NOMO-1 treated with DMSO at 0.1 percent for 48 hours (cell line): ENCODE measurements at regions not wholly inside any gene's neighbourhood (a gene's known extent, or its start where the extent isn't known, plus 50 kb on each side); places are given as distances from the start of the nearest gene placed in this dataset.

ENCODE experiments used
- DNase-seq: peaks from one replicate; lab custom pipeline; 2025; ENCODE audit not compliant: unreplicated experiment; lab: John Stamatoyannopoulos, UW

- no peak for DNase-seq
These were observed 60.9 kb upstream of the TOP3B start for GRCh38 chr22:22043296-22044078.

- no peak for DNase-seq
These were observed 60.2 kb upstream of the TOP3B start for GRCh38 chr22:22042599-22043295.

GRCh38 chr22:22042009-22042408, 59.4 kb upstream of the TOP3B start:
- no peak for DNase-seq

GRCh38 chr22:22040908-22041307, 58.3 kb upstream of the TOP3B start:
- DNase-seq, result no peak

- DNase-seq, result no peak
These were observed 57.9 kb upstream of the TOP3B start for GRCh38 chr22:22040472-22040871.

- DNase-seq, result no peak
These were observed 56.9 kb upstream of the TOP3B start for GRCh38 chr22:22039286-22040074.

GRCh38 chr22:22038178-22038880, 55.7 kb upstream of the TOP3B start:
- no peak for DNase-seq

- DNase-seq, result no peak
These were observed 55.2 kb upstream of the TOP3B start for GRCh38 chr22:22037740-22038139.

- no peak for DNase-seq
These were observed 54.6 kb upstream of the TOP3B start for GRCh38 chr22:22037229-22037628.

- DNase-seq, result no peak
These were observed 54.0 kb upstream of the TOP3B start for GRCh38 chr22:22036588-22036987.

- no peak for DNase-seq
These were observed 53.3 kb upstream of the TOP3B start for GRCh38 chr22:22035771-22036314.

- DNase-seq, result no peak
These were observed 52.6 kb upstream of the TOP3B start for GRCh38 chr22:22035203-22035602.

- no peak for DNase-seq
These were observed 52.0 kb upstream of the TOP3B start for GRCh38 chr22:22034469-22035132.

- DNase-seq, result no peak
These were observed 51.3 kb upstream of the TOP3B start for GRCh38 chr22:22033803-22034468.

- no peak for DNase-seq
These were observed 50.6 kb upstream of the TOP3B start for GRCh38 chr22:22032906-22033802.

GRCh38 chr22:22032099-22032905, 49.7 kb upstream of the TOP3B start:
- no peak for DNase-seq
